NCI-H1417 (cell line): ENCODE measurements at regions not wholly inside any gene's neighbourhood (a gene's known extent, or its start where the extent isn't known, plus 50 kb on each side); places are given as distances from the start of the nearest gene placed in this dataset.
A peak's percentile ranks its signal among the peaks of the same experiment; 100 is the strongest.

Experiments
- DNase-seq, 3 experiments: peaks; one replicate each; lab custom pipeline; 2025; lab: John Stamatoyannopoulos, UW

GRCh38 chr1:217089361-217090014 is 366.3 kb upstream of the ESRRG start:
- DNase-seq = peak; percentile 7 to 84 (median 74)

GRCh38 chr1:217088521-217089284 is 365.5 kb upstream of the ESRRG start:
- DNase-seq = peak in 2 of 3 experiments; percentile 38 to 54

- no peak for DNase-seq
Measured at GRCh38 chr1:217088011-217088410, 364.8 kb upstream of the ESRRG start.

- DNase-seq = peak in 1 of 3 experiments; percentile 11
Measured at GRCh38 chr1:217079584-217079983, 356.4 kb upstream of the ESRRG start.

GRCh38 chr1:217078959-217079358 is 355.7 kb upstream of the ESRRG start:
- DNase-seq = no peak

- DNase-seq = peak in 1 of 3 experiments; percentile 24
Measured at GRCh38 chr1:217078078-217078690, 355.0 kb upstream of the ESRRG start.

GRCh38 chr1:217077426-217077825 is 354.2 kb upstream of the ESRRG start:
- DNase-seq = no peak

- peak in 1 of 3 experiments; percentile 38 for DNase-seq
Measured at GRCh38 chr1:217076902-217077301, 353.7 kb upstream of the ESRRG start.

- DNase-seq = no peak
Measured at GRCh38 chr1:217072926-217073325, 349.7 kb upstream of the ESRRG start.

GRCh38 chr1:217067642-217068041 is 344.4 kb upstream of the ESRRG start:
- DNase-seq = no peak

- DNase-seq = no peak
Measured at GRCh38 chr1:217066794-217067193, 343.6 kb upstream of the ESRRG start.

- no peak for DNase-seq
Measured at GRCh38 chr1:217063172-217063908, 340.1 kb upstream of the ESRRG start.

- DNase-seq = no peak
Measured at GRCh38 chr1:217062586-217062985, 339.4 kb upstream of the ESRRG start.

GRCh38 chr1:217059401-217059800 is 336.2 kb upstream of the ESRRG start:
- DNase-seq = no peak

GRCh38 chr1:217053676-217054075 is 330.4 kb upstream of the ESRRG start:
- DNase-seq = no peak

GRCh38 chr1:217052626-217053025 is 329.4 kb upstream of the ESRRG start:
- no peak for DNase-seq

GRCh38 chr1:217052196-217052595 is 329.0 kb upstream of the ESRRG start:
- DNase-seq = no peak

- no peak for DNase-seq
Measured at GRCh38 chr1:217049721-217050120, 326.5 kb upstream of the ESRRG start.

- no peak for DNase-seq
Measured at GRCh38 chr1:217049081-217049480, 325.9 kb upstream of the ESRRG start.

GRCh38 chr1:217048104-217048707 is 325.0 kb upstream of the ESRRG start:
- peak in 1 of 3 experiments; percentile 8 for DNase-seq

- DNase-seq = no peak
Measured at GRCh38 chr1:217040711-217041455, 317.7 kb upstream of the ESRRG start.
